SK-N-MC (cell line): ENCODE measurements at regions not wholly inside any gene's neighbourhood (a gene's known extent, or its start where the extent isn't known, plus 50 kb on each side); places are given as distances from the start of the nearest gene placed in this dataset.

ENCODE experiments used
- DNase-seq: peaks from one replicate; pipeline ENCODE4 v3.0.0-alpha.2; 2011; ENCODE audit warnings: low read depth, low spot score
- H3K27ac ChIP-seq: fragments of 200-600 bp; sonication (generic); 2 replicates; pipeline ENCODE4 v1.5.1; 2016; ENCODE audit warnings: mixed run types
- H3K36me3 ChIP-seq: fragments of 200-600 bp; sonication (generic); 2 replicates; pipeline ENCODE4 v1.6.1; 2017; ENCODE audit warnings: antibody characterized with exemption, low read length, mixed read lengths; ENCODE audit not compliant: insufficient read depth
- H3K4me3 ChIP-seq: fragments of 200-600 bp; sonication (generic); 2 replicates; pipeline ENCODE4 v1.5.1; 2016
- H3K9ac ChIP-seq: fragments of 200-600 bp; sonication (generic); 2 replicates; pipeline ENCODE4 v1.8.0; 2017; ENCODE audit warnings: mixed run types, mixed read lengths; ENCODE audit not compliant: insufficient read length
- H3K9me3 ChIP-seq: fragments of 200-600 bp; sonication (generic); 2 replicates; pipeline ENCODE4 v1.6.1; 2017; ENCODE audit warnings: low read depth, mild to moderate bottlenecking, antibody characterized with exemption, low read length, moderate library complexity, mixed read lengths
- EZH2 ChIP-seq: fragments of 200-600 bp; sonication (generic); IDR thresholded peaks from one replicate; pipeline ENCODE4 v1.6.1; 2017; ENCODE audit warnings: antibody characterized with exemption
- FOXP2 ChIP-seq: optimal IDR thresholded peaks from 2 replicates; pipeline ENCODE3; 2011; ENCODE audit warnings: mild to moderate bottlenecking, moderate library complexity; ENCODE audit not compliant: insufficient read depth; ENCODE audit errors: extremely low read length, control extremely low read depth
- POLR2AphosphoS5 ChIP-seq: IDR thresholded peaks from 2 replicates; pipeline ENCODE4 v1.6.1; 2012; ENCODE audit warnings: mild to moderate bottlenecking, low read depth, low read length, borderline replicate concordance

DNA sequence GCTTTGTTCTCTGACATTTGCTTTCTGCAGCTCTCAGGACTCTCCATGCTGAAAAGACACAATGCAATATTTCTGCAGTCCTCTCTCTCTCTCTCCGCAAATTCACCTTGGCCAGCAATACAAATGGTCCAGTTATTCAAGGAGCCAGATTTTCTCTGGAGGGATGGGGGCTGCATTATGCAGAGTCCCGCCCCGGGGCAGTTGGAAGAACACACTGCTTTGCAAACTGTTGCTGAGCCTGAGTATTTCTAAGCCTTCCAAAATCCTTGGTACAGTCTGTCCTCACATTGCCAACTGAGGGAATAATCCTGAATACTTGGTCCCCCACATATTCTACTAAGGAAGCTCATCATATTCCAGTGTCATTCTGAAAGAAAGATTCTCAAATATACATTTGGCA is 94.3 kb upstream of the ZC3H12C start:
- TF ChIP-seq POLR2AphosphoS5: no peak
- TF ChIP-seq FOXP2: no peak
- TF ChIP-seq EZH2: no peak
- Histone ChIP-seq H3K36me3 (no peaks in the 10 kb centered on the region), H3K4me3 (no peak overlapping the region), H3K27ac (no peak overlapping the region), H3K9ac (no peak overlapping the region), H3K9me3 (no peaks in the 10 kb centered on the region)
- DNase-seq: no peak

DNA sequence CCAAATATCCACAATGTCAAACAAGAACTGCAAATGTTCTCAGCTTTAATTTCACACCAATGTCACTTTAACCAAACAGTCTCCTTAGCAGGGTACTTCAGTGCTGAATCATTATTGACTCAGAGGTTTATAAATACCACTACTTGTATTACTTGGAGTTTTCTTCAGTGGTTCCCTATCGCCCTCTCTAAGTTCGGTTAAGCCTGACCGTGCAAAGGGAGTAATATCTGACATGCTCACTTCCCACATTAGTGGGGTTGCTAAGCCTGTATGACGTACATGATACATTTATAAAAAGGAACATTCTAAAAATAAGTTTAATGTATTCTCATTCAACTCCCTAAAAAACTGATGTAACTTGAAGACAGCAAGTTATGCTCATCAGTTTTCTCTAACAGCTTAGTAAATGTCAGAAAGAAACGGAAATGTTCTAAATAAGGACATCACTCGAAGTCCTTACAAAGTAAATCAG is 93.1 kb upstream of the ZC3H12C start:
- Histone ChIP-seq H3K27ac (no peak overlapping the region), H3K9ac (no peak overlapping the region), H3K9me3 (no peaks in the 10 kb centered on the region), H3K36me3 (no peaks in the 10 kb centered on the region), H3K4me3 (no peak overlapping the region)
- TF ChIP-seq FOXP2 (no peak), POLR2AphosphoS5 (no peak), EZH2 (no peak)
- DNase-seq: no peak

- H3K4me3 ChIP-seq: 0 out of 2 replicates have a peak overlapping the region, but pooled peaks have one; percentile 12
- peak overlapping the region; percentile 13 for H3K9ac ChIP-seq
- H3K36me3 ChIP-seq: no peaks in the 10 kb centered on the region
- no peaks in the 10 kb centered on the region for H3K9me3 ChIP-seq
- TF ChIP-seq POLR2AphosphoS5: no peak
- TF ChIP-seq EZH2: no peak
- TF ChIP-seq FOXP2: no peak
- DNase-seq: no peak
- 0 out of 2 replicates have a peak overlapping the region, but pooled peaks have one; percentile 22 for H3K27ac ChIP-seq
These were observed 92.3 kb upstream of the ZC3H12C start for GRCh38 chr11:110000850-110001249.

GRCh38 chr11:110003426-110003825 is 89.8 kb upstream of the ZC3H12C start:
- no peak for DNase-seq
- no peak for TF ChIP-seq FOXP2
- TF ChIP-seq POLR2AphosphoS5: no peak
- no peak for TF ChIP-seq EZH2

DNA sequence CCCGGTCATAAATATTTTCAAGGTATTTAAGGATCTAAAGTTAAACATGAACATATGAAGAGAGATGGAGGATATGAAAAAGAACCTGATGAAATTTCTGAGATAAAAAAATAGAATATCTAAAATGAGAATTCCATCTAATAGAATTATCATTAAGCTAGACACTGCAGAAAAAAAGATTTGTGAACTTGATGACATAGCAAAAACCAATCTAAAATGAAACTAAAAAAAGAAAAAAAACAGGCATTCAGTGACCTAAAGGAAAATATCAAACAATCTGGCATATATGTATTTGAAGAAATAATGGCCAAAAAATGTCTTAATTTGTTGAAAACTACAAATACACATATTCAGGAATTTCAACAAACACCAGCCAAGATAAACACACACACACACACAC is 81.6 kb upstream of the ZC3H12C start:
- Histone ChIP-seq H3K36me3 (no peaks in the 10 kb centered on the region), H3K9me3 (peaks cover 5% of the 10 kb centered on the region; the same call in 1 of the 2 replicates), H3K9ac (no peak overlapping the region), H3K27ac (no peak overlapping the region), H3K4me3 (no peak overlapping the region)
- no peak for DNase-seq
- TF ChIP-seq POLR2AphosphoS5 (no peak), FOXP2 (no peak), EZH2 (no peak)

More at GRCh38 chr11:110003426-110003825, 89.8 kb upstream of the ZC3H12C start:
- H3K36me3 ChIP-seq: no peaks in the 10 kb centered on the region
- H3K9ac ChIP-seq: no peak overlapping the region
- no peak overlapping the region for H3K27ac ChIP-seq
- H3K9me3 ChIP-seq: no peaks in the 10 kb centered on the region
- no peak overlapping the region for H3K4me3 ChIP-seq

DNA sequence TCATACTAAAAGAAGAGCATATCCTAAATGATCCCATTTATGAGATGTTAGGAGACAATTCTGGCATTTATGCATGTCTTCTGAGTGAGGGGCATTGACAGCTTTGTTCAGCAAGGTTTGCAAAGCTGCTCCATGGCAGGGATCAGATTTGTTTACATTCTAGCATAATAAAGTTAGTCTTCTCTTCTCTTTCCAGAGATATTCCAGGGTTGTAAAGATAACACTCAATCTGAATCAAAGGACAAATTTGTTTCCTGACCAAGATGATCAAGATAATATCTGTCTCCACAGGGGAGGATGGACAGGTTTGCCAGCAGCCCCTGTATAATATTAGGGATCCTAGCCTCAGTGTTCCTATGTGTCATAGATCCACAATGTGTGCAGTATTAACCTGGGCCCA is 77.5 kb upstream of the ZC3H12C start:
- TF ChIP-seq FOXP2: no peak
- no peak for TF ChIP-seq EZH2
- no peak for TF ChIP-seq POLR2AphosphoS5
- no peak for DNase-seq
- no peak overlapping the region for H3K27ac ChIP-seq
- H3K9ac ChIP-seq: no peak overlapping the region
- H3K9me3 ChIP-seq: peaks cover 9% of the 10 kb centered on the region; the same call in 1 of the 2 replicates
- H3K4me3 ChIP-seq: no peak overlapping the region
- no peaks in the 10 kb centered on the region for H3K36me3 ChIP-seq

- Histone ChIP-seq H3K36me3 (no peaks in the 10 kb centered on the region), H3K9ac (no peak overlapping the region), H3K4me3 (no peak overlapping the region), H3K9me3 (peaks cover 6% of the 10 kb centered on the region; the same call in 1 of the 2 replicates), H3K27ac (peak overlapping the region; percentile 81)
- DNase-seq: no peak
- TF ChIP-seq FOXP2 (no peak), POLR2AphosphoS5 (no peak), EZH2 (no peak)
These were observed 73.5 kb upstream of the ZC3H12C start for GRCh38 chr11:110019675-110020074.

DNA sequence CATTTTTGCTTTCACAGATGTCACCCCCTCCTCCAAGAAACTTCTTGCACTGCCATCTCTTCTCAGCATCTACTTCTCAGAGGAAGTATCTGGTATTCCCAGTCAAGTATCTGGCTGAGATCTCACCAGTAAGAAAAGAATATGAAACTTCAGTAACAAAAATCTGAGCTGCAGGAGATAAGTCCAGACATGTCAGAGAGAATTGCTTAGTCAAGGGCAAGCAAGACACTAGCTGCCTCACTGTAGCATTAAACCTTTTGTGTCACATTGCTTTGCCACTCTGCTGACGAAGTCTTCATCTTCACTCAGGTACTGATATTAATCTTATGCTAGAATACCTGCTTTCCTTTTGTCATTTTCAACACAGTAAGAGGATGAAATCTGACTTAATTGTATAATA is 70.6 kb upstream of the ZC3H12C start:
- peak overlapping the region; percentile 95 for H3K27ac ChIP-seq
- no peak for DNase-seq
- no peaks in the 10 kb centered on the region for H3K36me3 ChIP-seq
- peaks cover 6% of the 10 kb centered on the region; the same call in 1 of the 2 replicates for H3K9me3 ChIP-seq
- TF ChIP-seq EZH2 (no peak), FOXP2 (no peak), POLR2AphosphoS5 (no peak)
- H3K9ac ChIP-seq: no peak overlapping the region
- H3K4me3 ChIP-seq: no peak overlapping the region

GRCh38 chr11:110023711-110024110 is 69.5 kb upstream of the ZC3H12C start:
- peak overlapping the region; percentile 95 for H3K27ac ChIP-seq
- DNase-seq: peak; percentile 96
- H3K36me3 ChIP-seq: no peaks in the 10 kb centered on the region
- peaks cover 6% of the 10 kb centered on the region; the same call in 1 of the 2 replicates for H3K9me3 ChIP-seq
- H3K4me3 ChIP-seq: no peak overlapping the region
- TF ChIP-seq POLR2AphosphoS5: no peak
- no peak for TF ChIP-seq EZH2
- TF ChIP-seq FOXP2: no peak
- H3K9ac ChIP-seq: peak overlapping the region; percentile 11
